ENCODE measurements at regions not wholly inside any gene's neighbourhood (a gene's known extent, or its start where the extent isn't known, plus 50 kb on each side); places are given as distances from the start of the nearest gene placed in this dataset.

DNA sequence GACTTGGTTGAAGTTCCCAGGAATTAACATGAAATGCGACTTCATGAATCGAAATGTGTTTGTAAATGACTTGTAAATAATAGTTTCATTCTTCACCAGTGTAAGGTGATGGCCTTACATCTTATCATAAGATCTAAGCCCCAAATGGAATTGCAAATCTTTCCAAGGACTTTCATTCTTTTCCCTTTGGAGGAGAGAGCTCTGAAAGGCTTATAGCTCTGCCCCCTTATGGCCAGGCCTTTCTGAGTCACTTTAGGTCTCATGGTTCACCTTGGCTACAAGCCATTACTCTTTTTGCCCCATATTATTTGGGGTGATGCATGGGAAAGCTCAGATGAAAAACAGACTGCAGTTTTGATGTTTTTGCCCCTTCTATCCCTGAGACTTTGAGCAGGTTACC, 209.1 kb upstream of the BMP2 start:
- FAIRE-seq (no peak), DNase-seq (ENCODE audit: insufficient read length, low spot score) (no peak)
- TF ChIP-seq TAF1 (IDR thresholded peaks at IDR 0.05; ENCODE audit: low read depth, low read length), result no peak
- TF ChIP-seq POU2F2 (IDR thresholded peaks at IDR 0.05; ENCODE audit: low read depth, low read length), result no peak
- no peak for TF ChIP-seq POLR2A (IDR thresholded peaks at IDR 0.05; ENCODE audit: low read depth, low read length)
- TF ChIP-seq PAX5 (IDR thresholded peaks at IDR 0.05; ENCODE audit: insufficient read depth, low read length, severe bottlenecking), result no peak
- TF ChIP-seq POLR2AphosphoS5 (IDR thresholded peaks at IDR 0.05; ENCODE audit: low read depth, low read length), result no peak
- TF ChIP-seq SPI1 (IDR thresholded peaks at IDR 0.05; ENCODE audit: low read depth, low read length), result no peak

DNA sequence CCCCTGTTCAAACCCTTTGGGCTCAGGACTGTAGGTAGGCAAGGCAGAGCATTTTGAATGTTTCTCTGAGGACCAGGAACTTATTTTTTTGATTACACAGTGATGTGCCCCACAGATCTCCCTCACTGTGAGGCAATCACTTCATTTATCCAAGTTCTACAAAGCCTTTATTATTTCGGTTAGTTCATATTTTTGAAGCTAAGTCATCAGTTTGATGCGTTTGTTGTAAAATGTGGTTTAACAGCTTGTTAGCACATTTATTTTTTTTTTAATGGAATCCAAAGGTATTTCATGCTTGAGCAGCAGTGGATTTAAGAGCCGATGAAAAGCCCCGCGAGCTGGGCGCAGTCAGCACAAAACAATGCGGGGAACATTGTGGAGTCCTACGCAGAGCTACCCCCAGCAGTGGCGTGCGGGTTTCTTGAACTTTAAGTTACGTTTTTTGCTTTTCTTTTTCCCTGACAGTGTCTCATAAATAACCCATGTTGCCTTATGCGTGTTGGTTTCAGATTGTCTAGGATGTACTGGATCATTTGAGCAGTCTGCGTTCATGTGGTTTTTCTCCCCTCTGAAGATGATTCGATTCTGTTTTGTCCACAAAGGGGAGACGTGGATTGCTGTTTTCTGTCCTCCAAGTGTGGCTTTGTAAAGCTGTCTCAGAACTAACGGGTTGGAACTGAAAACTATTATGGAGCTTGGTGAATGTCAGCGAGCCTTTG, 233.6 kb upstream of the BMP2 start:
- no peak for FAIRE-seq
- TF ChIP-seq TAF1 (IDR thresholded peaks at IDR 0.05; ENCODE audit: low read depth, low read length) (no peak), POLR2AphosphoS5 (IDR thresholded peaks at IDR 0.05; ENCODE audit: low read depth, low read length) (no peak), SPI1 (IDR thresholded peaks at IDR 0.05; ENCODE audit: low read depth, low read length) (no peak), PAX5 (IDR thresholded peaks at IDR 0.05; ENCODE audit: insufficient read depth, low read length, severe bottlenecking) (no peak), POU2F2 (IDR thresholded peaks at IDR 0.05; ENCODE audit: low read depth, low read length) (no peak), POLR2A (IDR thresholded peaks at IDR 0.05; ENCODE audit: low read depth, low read length) (no peak)
- DNase-seq (ENCODE audit: insufficient read length, low spot score), result no peak

DNA sequence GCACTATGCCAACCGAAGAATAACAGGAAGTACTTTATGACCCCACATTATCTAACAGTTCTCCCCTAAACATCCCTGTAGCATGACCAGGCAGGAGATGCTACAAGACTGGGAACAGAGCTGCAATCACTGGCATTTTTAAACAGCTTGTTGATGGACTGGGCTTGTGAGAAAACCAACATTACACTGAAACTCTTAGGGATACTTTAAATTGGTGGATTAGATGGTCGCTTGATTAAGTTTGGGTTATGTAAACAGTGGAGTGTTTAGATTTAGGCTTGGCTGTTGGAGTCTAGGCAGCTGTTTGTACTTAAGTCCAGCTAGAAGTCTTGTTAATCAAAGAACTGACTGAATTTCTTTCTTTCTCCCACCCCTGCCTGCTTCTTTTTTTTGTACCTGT, 234.1 kb upstream of the BMP2 start:
- DNase-seq (ENCODE audit: insufficient read length, low spot score), result no peak
- FAIRE-seq, result no peak
- TF ChIP-seq POLR2A (IDR thresholded peaks at IDR 0.05; ENCODE audit: low read depth, low read length), result no peak
- no peak for TF ChIP-seq SPI1 (IDR thresholded peaks at IDR 0.05; ENCODE audit: low read depth, low read length)
- no peak for TF ChIP-seq TAF1 (IDR thresholded peaks at IDR 0.05; ENCODE audit: low read depth, low read length)
- TF ChIP-seq POU2F2 (IDR thresholded peaks at IDR 0.05; ENCODE audit: low read depth, low read length), result no peak
- TF ChIP-seq POLR2AphosphoS5 (IDR thresholded peaks at IDR 0.05; ENCODE audit: low read depth, low read length), result no peak
- no peak for TF ChIP-seq PAX5 (IDR thresholded peaks at IDR 0.05; ENCODE audit: insufficient read depth, low read length, severe bottlenecking)

DNA sequence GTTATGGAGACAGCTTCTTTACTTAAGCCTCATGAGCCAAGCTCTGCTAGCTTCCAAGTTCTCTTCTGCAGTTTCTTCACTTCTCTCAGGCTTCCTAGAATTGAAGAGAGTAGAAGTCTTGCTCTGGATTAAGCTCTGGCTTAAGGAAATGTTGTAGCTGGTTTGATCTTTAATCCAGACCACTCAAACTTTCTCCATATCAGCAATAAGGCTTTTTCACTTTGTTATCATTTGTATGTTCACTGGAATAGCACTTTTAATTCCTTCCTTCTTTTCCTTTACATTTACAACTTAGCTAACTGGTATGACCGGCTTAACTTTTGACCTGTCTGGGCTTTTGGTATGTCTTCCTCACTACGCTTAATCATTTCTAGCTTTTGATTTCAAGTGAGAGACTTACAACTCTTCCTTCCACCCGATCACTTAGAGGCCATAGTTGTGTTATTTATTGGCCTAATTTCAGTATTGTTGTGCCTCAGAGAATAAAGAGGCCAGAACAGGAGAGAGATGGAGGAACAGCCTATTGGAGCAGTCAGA, 236.6 kb upstream of the BMP2 start:
- DNase-seq (ENCODE audit: insufficient read length, low spot score) (no peak), FAIRE-seq (no peak)
- TF ChIP-seq POLR2A (IDR thresholded peaks at IDR 0.05; ENCODE audit: low read depth, low read length) (no peak), SPI1 (IDR thresholded peaks at IDR 0.05; ENCODE audit: low read depth, low read length) (no peak), POLR2AphosphoS5 (IDR thresholded peaks at IDR 0.05; ENCODE audit: low read depth, low read length) (no peak), TAF1 (IDR thresholded peaks at IDR 0.05; ENCODE audit: low read depth, low read length) (no peak), POU2F2 (IDR thresholded peaks at IDR 0.05; ENCODE audit: low read depth, low read length) (no peak)

DNA sequence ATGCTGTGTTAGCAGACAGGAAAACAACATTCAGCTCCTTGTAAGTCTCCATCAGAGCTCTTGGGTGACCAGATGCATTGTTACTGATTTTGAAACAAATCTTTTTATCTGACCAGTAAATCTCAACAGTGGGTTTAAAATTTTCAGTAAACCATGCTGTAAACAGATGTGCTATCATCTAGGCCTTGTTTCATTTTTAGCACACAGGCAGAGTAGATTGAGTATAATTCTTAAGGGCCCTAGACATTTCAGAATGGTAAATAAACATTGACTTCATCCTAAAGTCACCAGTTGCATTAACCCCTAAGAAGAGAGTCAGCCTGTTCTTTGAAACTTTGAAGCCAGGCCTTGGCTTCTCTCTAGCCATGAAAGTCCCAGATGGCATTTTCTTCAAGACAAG, 237.2 kb upstream of the BMP2 start:
- DNase-seq (ENCODE audit: insufficient read length, low spot score) (no peak), FAIRE-seq (no peak)
- TF ChIP-seq POLR2A (IDR thresholded peaks at IDR 0.05; ENCODE audit: low read depth, low read length) (no peak), SPI1 (IDR thresholded peaks at IDR 0.05; ENCODE audit: low read depth, low read length) (no peak), TAF1 (IDR thresholded peaks at IDR 0.05; ENCODE audit: low read depth, low read length) (no peak), POU2F2 (IDR thresholded peaks at IDR 0.05; ENCODE audit: low read depth, low read length) (no peak), POLR2AphosphoS5 (IDR thresholded peaks at IDR 0.05; ENCODE audit: low read depth, low read length) (no peak), PAX5 (IDR thresholded peaks at IDR 0.05; ENCODE audit: insufficient read depth, low read length, severe bottlenecking) (no peak)

DNA sequence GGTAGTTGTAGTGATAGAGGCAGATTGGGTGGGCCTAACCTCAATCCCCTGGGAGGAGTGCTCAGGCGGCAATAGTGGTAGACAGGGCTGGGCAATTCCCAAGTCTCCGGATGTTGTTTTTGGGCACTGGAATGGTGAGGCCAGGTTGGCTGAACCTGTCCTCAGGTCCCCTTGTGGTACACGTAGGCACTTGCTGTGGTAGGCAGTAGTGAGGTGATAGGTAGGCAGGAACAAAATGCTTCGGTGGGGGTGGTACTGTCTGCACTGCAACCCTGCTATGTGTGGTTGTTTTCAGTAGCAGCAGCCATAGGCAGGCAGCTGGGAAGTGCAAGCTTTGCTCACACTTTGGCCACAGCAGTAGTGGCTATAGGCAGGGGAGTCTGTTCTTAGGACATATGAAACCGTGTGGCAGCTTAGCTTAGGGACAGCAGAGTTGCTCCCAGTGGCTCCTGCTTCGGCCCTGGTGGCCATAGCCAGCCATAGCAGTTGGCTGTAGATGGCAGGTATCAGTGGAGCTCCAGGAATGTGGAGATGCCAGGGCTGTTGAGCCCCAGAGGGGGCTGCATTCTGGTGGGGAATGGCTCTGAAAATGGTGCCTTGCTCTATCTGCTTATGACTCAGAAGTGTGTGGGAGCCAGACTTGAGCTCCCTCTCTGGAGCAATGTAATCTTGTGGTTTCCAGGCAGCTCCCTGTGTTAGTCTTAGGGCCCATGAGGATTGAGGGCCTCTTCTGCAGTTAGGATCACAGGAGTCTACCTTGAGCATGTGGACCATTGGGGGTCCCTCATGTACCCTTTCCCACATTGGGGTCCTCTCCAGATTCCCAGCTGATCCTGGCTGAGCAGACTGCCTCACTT, 241.8 kb upstream of the BMP2 start:
- no peak for DNase-seq (ENCODE audit: insufficient read length, low spot score)

DNA sequence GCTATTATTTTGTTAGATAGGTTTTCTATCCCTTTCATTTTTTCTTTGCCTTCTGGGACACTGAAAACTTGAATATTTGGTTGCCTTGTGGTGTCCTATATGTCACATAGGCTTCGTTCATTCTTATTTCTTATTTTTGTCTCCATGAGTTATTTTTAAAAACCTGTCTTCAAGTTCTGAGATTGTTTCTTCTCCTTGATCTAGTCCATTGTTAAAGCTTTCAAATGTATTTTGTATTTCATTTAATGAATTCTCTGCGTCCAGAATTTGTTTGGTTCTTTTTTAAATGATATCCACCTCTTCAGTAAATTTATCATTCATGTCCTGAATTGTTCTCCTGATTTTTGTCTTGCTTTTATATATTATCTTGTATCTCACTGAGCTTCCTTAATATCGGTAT, 243.2 kb upstream of the BMP2 start:
- DNase-seq (ENCODE audit: insufficient read length, low spot score) (no peak), FAIRE-seq (no peak)
- TF ChIP-seq POLR2A (IDR thresholded peaks at IDR 0.05; ENCODE audit: low read depth, low read length) (no peak), SPI1 (IDR thresholded peaks at IDR 0.05; ENCODE audit: low read depth, low read length) (no peak), PAX5 (IDR thresholded peaks at IDR 0.05; ENCODE audit: insufficient read depth, low read length, severe bottlenecking) (no peak), TAF1 (IDR thresholded peaks at IDR 0.05; ENCODE audit: low read depth, low read length) (no peak), POU2F2 (IDR thresholded peaks at IDR 0.05; ENCODE audit: low read depth, low read length) (no peak), POLR2AphosphoS5 (IDR thresholded peaks at IDR 0.05; ENCODE audit: low read depth, low read length) (no peak)

More for the DNA sequence above, 241.8 kb upstream of the BMP2 start:
- TF ChIP-seq POU2F2 (IDR thresholded peaks at IDR 0.05; ENCODE audit: low read depth, low read length), result no peak
- no peak for TF ChIP-seq POLR2A (IDR thresholded peaks at IDR 0.05; ENCODE audit: low read depth, low read length)
- no peak for TF ChIP-seq POLR2AphosphoS5 (IDR thresholded peaks at IDR 0.05; ENCODE audit: low read depth, low read length)
- TF ChIP-seq PAX5 (IDR thresholded peaks at IDR 0.05; ENCODE audit: insufficient read depth, low read length, severe bottlenecking), result no peak
- no peak for TF ChIP-seq TAF1 (IDR thresholded peaks at IDR 0.05; ENCODE audit: low read depth, low read length)
- no peak for TF ChIP-seq SPI1 (IDR thresholded peaks at IDR 0.05; ENCODE audit: low read depth, low read length)
- no peak for FAIRE-seq

DNA sequence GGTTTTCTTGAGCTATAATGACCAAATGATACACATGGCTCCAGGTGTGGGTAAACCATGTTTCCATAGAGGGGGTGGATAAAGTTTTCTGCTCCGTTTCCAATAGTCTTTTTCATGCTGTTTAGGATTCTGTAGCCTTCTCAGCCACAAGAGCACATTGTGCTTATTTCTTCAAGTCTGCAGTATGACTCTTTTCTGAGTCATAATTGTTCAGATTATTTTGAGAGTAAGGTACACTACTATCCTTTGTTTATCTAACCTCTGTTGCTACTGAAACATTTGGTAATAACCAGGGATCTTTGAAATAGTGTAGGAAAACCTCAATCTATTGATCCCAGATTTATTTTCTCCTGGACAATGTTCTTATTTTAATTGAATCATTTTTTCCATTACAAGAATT, 247.9 kb upstream of the BMP2 start:
- FAIRE-seq (no peak), DNase-seq (ENCODE audit: insufficient read length, low spot score) (no peak)
- no peak for TF ChIP-seq POU2F2 (IDR thresholded peaks at IDR 0.05; ENCODE audit: low read depth, low read length)
- no peak for TF ChIP-seq POLR2A (IDR thresholded peaks at IDR 0.05; ENCODE audit: low read depth, low read length)
- TF ChIP-seq POLR2AphosphoS5 (IDR thresholded peaks at IDR 0.05; ENCODE audit: low read depth, low read length), result no peak
- no peak for TF ChIP-seq TAF1 (IDR thresholded peaks at IDR 0.05; ENCODE audit: low read depth, low read length)
- TF ChIP-seq PAX5 (IDR thresholded peaks at IDR 0.05; ENCODE audit: insufficient read depth, low read length, severe bottlenecking), result no peak
- no peak for TF ChIP-seq SPI1 (IDR thresholded peaks at IDR 0.05; ENCODE audit: low read depth, low read length)

DNA sequence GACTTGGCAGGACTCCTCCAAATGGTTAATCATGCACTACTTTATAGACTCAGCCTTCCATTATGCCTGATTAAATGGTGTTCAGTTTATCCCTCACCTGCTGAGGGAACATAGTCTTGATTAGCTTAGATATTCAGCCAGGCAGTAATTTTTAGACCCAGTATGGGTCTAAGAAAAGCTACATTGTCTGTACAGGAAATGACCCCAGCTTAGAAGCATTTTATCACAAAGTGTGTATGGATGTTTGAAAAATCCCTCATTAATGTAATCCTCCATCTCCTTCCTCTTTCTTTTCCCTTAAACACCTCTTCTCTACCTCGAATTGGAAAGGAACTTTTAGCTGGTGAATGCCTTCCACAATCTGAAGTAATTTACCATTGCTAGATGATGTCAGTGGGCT, 252.2 kb upstream of the BMP2 start:
- no peak for FAIRE-seq
- TF ChIP-seq POLR2AphosphoS5 (IDR thresholded peaks at IDR 0.05; ENCODE audit: low read depth, low read length), result no peak
- TF ChIP-seq TAF1 (IDR thresholded peaks at IDR 0.05; ENCODE audit: low read depth, low read length), result no peak
- TF ChIP-seq PAX5 (IDR thresholded peaks at IDR 0.05; ENCODE audit: insufficient read depth, low read length, severe bottlenecking), result no peak
- TF ChIP-seq POLR2A (IDR thresholded peaks at IDR 0.05; ENCODE audit: low read depth, low read length), result no peak
- no peak for TF ChIP-seq SPI1 (IDR thresholded peaks at IDR 0.05; ENCODE audit: low read depth, low read length)
- TF ChIP-seq POU2F2 (IDR thresholded peaks at IDR 0.05; ENCODE audit: low read depth, low read length), result no peak
- no peak for DNase-seq (ENCODE audit: insufficient read length, low spot score)

Data from GM12891 (cell line).